SH-SY5Y (cell line): ENCODE measurements at regions not wholly inside any gene's neighbourhood (a gene's known extent, or its start where the extent isn't known, plus 50 kb on each side); places are given as distances from the start of the nearest gene placed in this dataset.

Experiments used
- GATA2 ChIP-seq: IDR thresholded peaks from 2 replicates; pipeline ENCODE4 v1.6.1; 2011; ENCODE audit warnings: mild to moderate bottlenecking, low read depth, low read length
- GATA3 ChIP-seq: IDR thresholded peaks from 2 replicates; pipeline ENCODE4 v1.6.1; 2011; ENCODE audit warnings: low read depth, mild to moderate bottlenecking, low read length, moderate library complexity

GRCh38 chr2:17083902-17084301 lies 418.3 kb upstream of the CYRIA start:
- TF ChIP-seq GATA2 (peak; percentile 71), GATA3 (peak; percentile 84)
